GM18909 (cell line): ENCODE measurements at regions not wholly inside any gene's neighbourhood (a gene's known extent, or its start where the extent isn't known, plus 50 kb on each side); places are given as distances from the start of the nearest gene placed in this dataset.
"Not testable (repeated sequence)": the region's sequence is repeated elsewhere in the genome, so short reads cannot be mapped to it uniquely, and the experiment has no call there.

ENCODE experiments used
- ATAC-seq: cut with Tn5 transposase; IDR thresholded peaks from one replicate; pipeline ENCODE4 v1.9.1; 2021; ENCODE audit warnings: mild to moderate bottlenecking; ENCODE audit not compliant: unreplicated experiment, poor library complexity

- ATAC-seq = no peak
Observed at GRCh38 chr6:5898563-5898962, 108.2 kb downstream of the NRN1 start.

- no peak for ATAC-seq
Observed at GRCh38 chr6:5898102-5898501, 108.6 kb downstream of the NRN1 start.

GRCh38 chr6:5896476-5897200 is 110.1 kb downstream of the NRN1 start:
- ATAC-seq = no peak

- ATAC-seq = no peak
Observed at GRCh38 chr6:5894357-5894756, 112.4 kb downstream of the NRN1 start.

GRCh38 chr6:5893295-5893694 is 113.4 kb downstream of the NRN1 start:
- ATAC-seq = no peak

GRCh38 chr6:5892669-5893068 is 114.1 kb downstream of the NRN1 start:
- peak; percentile 10 for ATAC-seq

- no peak for ATAC-seq
Observed at GRCh38 chr6:5878792-5879191, 127.9 kb downstream of the NRN1 start.

GRCh38 chr6:5876076-5876475 is 130.6 kb downstream of the NRN1 start:
- ATAC-seq = no peak

- not testable (repeated sequence) for ATAC-seq
Observed at GRCh38 chr6:5873976-5874375, 132.7 kb downstream of the NRN1 start.

GRCh38 chr6:5871296-5871695 is 135.4 kb downstream of the NRN1 start:
- ATAC-seq = no peak

- ATAC-seq = no peak
Observed at GRCh38 chr6:5869676-5870075, 137.0 kb downstream of the NRN1 start.

GRCh38 chr6:5869261-5869660 is 137.5 kb downstream of the NRN1 start:
- ATAC-seq = no peak

GRCh38 chr6:5866547-5867051 is 140.1 kb downstream of the NRN1 start:
- no peak for ATAC-seq

- ATAC-seq = no peak
Observed at GRCh38 chr6:5865506-5866031, 141.2 kb downstream of the NRN1 start.

GRCh38 chr6:5860849-5861248 is 145.9 kb downstream of the NRN1 start:
- ATAC-seq = no peak

- ATAC-seq = no peak
Observed at GRCh38 chr6:5855787-5856470, 150.8 kb downstream of the NRN1 start.

- ATAC-seq = no peak
Observed at GRCh38 chr6:5854899-5855298, 151.8 kb downstream of the NRN1 start.

- peak; percentile 88 for ATAC-seq
Observed at GRCh38 chr6:5851261-5851757, 155.4 kb downstream of the NRN1 start.

- peak; percentile 36 for ATAC-seq
Observed at GRCh38 chr6:5850848-5851255, 155.9 kb downstream of the NRN1 start.

- ATAC-seq = no peak
Observed at GRCh38 chr6:5846889-5847288, 159.8 kb downstream of the NRN1 start.

- ATAC-seq = no peak
Observed at GRCh38 chr6:5846335-5846734, 160.4 kb downstream of the NRN1 start.
